GM18499 (cell line): ENCODE measurements at regions not wholly inside any gene's neighbourhood (a gene's known extent, or its start where the extent isn't known, plus 50 kb on each side); places are given as distances from the start of the nearest gene placed in this dataset.
"Not testable (repeated sequence)": the region's sequence is repeated elsewhere in the genome, so short reads cannot be mapped to it uniquely, and the experiment has no call there.

Source experiments
- ATAC-seq: cut with Tn5 transposase; IDR thresholded peaks from one replicate; pipeline ENCODE4 v1.9.1; 2021; ENCODE audit warnings: moderate number of reproducible peaks; ENCODE audit not compliant: insufficient read depth, unreplicated experiment

GRCh38 chr5:82476155-82476554 is 198.0 kb upstream of the RPS23 start:
- ATAC-seq: no peak

- no peak for ATAC-seq
These were observed 195.1 kb upstream of the RPS23 start for GRCh38 chr5:82473262-82473661.

- ATAC-seq: no peak
These were observed 192.2 kb upstream of the RPS23 start for GRCh38 chr5:82470185-82470994.

- ATAC-seq: no peak
These were observed 188.9 kb upstream of the RPS23 start for GRCh38 chr5:82466986-82467561.

GRCh38 chr5:82465235-82465634 is 187.1 kb upstream of the RPS23 start:
- no peak for ATAC-seq

GRCh38 chr5:82459626-82460025 is 181.5 kb upstream of the RPS23 start:
- ATAC-seq: no peak

- not testable (repeated sequence) for ATAC-seq
These were observed 177.2 kb upstream of the RPS23 start for GRCh38 chr5:82455317-82455716.

GRCh38 chr5:82448374-82448773 is 170.2 kb upstream of the RPS23 start:
- no peak for ATAC-seq

- ATAC-seq: no peak
These were observed 169.8 kb upstream of the RPS23 start for GRCh38 chr5:82447913-82448312.

GRCh38 chr5:82446809-82447208 is 168.7 kb upstream of the RPS23 start:
- no peak for ATAC-seq

- no peak for ATAC-seq
These were observed 167.7 kb upstream of the RPS23 start for GRCh38 chr5:82445726-82446335.

GRCh38 chr5:82439750-82440445 is 161.7 kb upstream of the RPS23 start:
- no peak for ATAC-seq

GRCh38 chr5:82437565-82437964 is 159.4 kb upstream of the RPS23 start:
- not testable (repeated sequence) for ATAC-seq

GRCh38 chr5:82436291-82436690 is 158.1 kb upstream of the RPS23 start:
- ATAC-seq: no peak

- not testable (repeated sequence) for ATAC-seq
These were observed 156.8 kb upstream of the RPS23 start for GRCh38 chr5:82434696-82435660.

GRCh38 chr5:82426464-82427154 is 148.5 kb upstream of the RPS23 start:
- ATAC-seq: no peak

- ATAC-seq: no peak
These were observed 147.4 kb upstream of the RPS23 start for GRCh38 chr5:82425591-82425990.

GRCh38 chr5:82424211-82424610 is 146.1 kb upstream of the RPS23 start:
- ATAC-seq: no peak

GRCh38 chr5:82422751-82423181 is 144.6 kb upstream of the RPS23 start:
- no peak for ATAC-seq
